SJSA1 (cell line): ENCODE measurements at regions not wholly inside any gene's neighbourhood (a gene's known extent, or its start where the extent isn't known, plus 50 kb on each side); places are given as distances from the start of the nearest gene placed in this dataset.

Experiments
- DNase-seq, 2 experiments: peaks; one replicate each; pipeline ENCODE4 v3.0.0-alpha.2; 2015 to 2020; ENCODE audit warnings: low spot score in 2 of 2, low read depth in 1 of 2
- H3K27ac ChIP-seq: fragments of 250-450 bp; sonication (Bioruptor Pico); 2 replicates; pipeline ENCODE4 v1.5.1; 2020; ENCODE audit warnings: mild to moderate bottlenecking, moderate library complexity
- H3K27me3 ChIP-seq: fragments of 250-450 bp; sonication (Bioruptor Pico); replicated peaks from 2 replicates; pipeline ENCODE4 v1.5.1; 2020; ENCODE audit warnings: mild to moderate bottlenecking, moderate library complexity
- H3K36me3 ChIP-seq: fragments of 250-450 bp; sonication (Bioruptor Pico); 2 replicates; pipeline ENCODE4 v1.5.1; 2020; ENCODE audit warnings: mild to moderate bottlenecking
- H3K4me1 ChIP-seq: fragments of 250-450 bp; sonication (Bioruptor Pico); replicated peaks from 2 replicates; pipeline ENCODE4 v1.6.1; 2021; ENCODE audit warnings: mild to moderate bottlenecking
- H3K4me3 ChIP-seq: fragments of 250-450 bp; sonication (Bioruptor Pico); 2 replicates; pipeline ENCODE4 v1.5.1; 2020; ENCODE audit warnings: mild to moderate bottlenecking
- H3K9me3 ChIP-seq: fragments of 250-450 bp; sonication (Bioruptor Pico); replicated peaks from 2 replicates; pipeline ENCODE4 v1.5.1; 2020; ENCODE audit warnings: mild to moderate bottlenecking

- H3K27ac ChIP-seq = no peak overlapping the region
- H3K4me1 ChIP-seq = no peaks in the 10 kb centered on the region
- H3K36me3 ChIP-seq = no peaks in the 10 kb centered on the region
- H3K9me3 ChIP-seq = no peaks in the 10 kb centered on the region
- H3K4me3 ChIP-seq = no peak overlapping the region
- no peak for DNase-seq
- no peaks in the 10 kb centered on the region for H3K27me3 ChIP-seq
Measured at GRCh38 chr13:105758918-105759860, 776.3 kb downstream of the EFNB2 start.

DNA sequence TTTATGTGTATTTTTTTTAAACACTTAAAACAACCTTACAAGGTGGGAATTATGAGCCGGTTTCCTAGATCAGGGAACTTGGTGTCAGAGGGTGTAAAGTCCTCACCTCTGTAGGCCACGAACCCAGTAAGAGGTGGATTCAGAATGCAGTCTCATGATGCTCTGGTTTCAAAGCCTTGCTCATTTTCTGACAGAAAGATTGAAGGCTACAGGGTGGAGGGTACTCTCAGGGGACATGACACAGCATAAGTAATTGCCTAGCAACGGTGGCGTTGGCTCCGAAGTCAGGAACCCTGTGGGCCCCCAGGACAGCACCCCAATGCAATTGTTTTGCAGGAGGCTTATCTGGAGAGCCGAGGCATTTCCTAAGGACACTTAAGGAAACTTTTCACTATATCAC, 794.7 kb downstream of the EFNB2 start:
- no peak overlapping the region for H3K4me3 ChIP-seq
- no peak overlapping the region for H3K27ac ChIP-seq

DNA sequence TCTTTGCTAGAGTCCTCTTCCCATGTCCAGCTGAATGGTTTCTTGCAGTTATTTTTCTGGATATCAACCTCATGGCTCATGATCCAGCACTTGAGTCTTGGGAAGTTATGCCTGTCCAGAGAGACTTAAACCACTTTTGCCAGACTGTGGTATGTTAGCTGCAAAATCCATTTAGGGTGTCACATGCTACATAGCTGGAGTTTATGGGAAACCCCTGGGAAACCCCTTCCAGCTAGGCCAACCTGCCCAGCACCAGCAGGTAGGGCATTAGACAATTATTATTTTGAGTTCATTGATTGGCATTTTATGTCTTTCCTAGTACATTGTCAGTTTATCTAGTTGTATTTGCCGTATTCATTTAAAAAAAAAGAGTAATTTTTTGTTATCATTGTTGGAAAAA, 797.8 kb downstream of the EFNB2 start:
- no peaks in the 10 kb centered on the region for H3K36me3 ChIP-seq
- no peak overlapping the region for H3K27ac ChIP-seq
- no peaks in the 10 kb centered on the region for H3K4me1 ChIP-seq
- 0 out of 2 replicates have a peak, but pooled peaks cover 2% of the 10 kb centered on the region for H3K27me3 ChIP-seq
- DNase-seq = no peak
- H3K9me3 ChIP-seq = no peaks in the 10 kb centered on the region
- H3K4me3 ChIP-seq = no peak overlapping the region

More for the DNA sequence above, 794.7 kb downstream of the EFNB2 start:
- Histone ChIP-seq H3K36me3 (no peaks in the 10 kb centered on the region), H3K4me1 (no peaks in the 10 kb centered on the region), H3K9me3 (no peaks in the 10 kb centered on the region), H3K27me3 (0 out of 2 replicates have a peak, but pooled peaks cover 3% of the 10 kb centered on the region)
- no peak for DNase-seq

GRCh38 chr13:105735281-105735680, 800.2 kb downstream of the EFNB2 start:
- H3K9me3 ChIP-seq = no peaks in the 10 kb centered on the region
- H3K27ac ChIP-seq = no peak overlapping the region
- no peak overlapping the region for H3K4me3 ChIP-seq
- no peaks in the 10 kb centered on the region for H3K4me1 ChIP-seq
- 0 out of 2 replicates have a peak, but pooled peaks cover 2% of the 10 kb centered on the region for H3K27me3 ChIP-seq
- DNase-seq = no peak
- no peaks in the 10 kb centered on the region for H3K36me3 ChIP-seq

- Histone ChIP-seq H3K27ac (no peak overlapping the region), H3K36me3 (no peaks in the 10 kb centered on the region), H3K4me3 (no peak overlapping the region), H3K9me3 (no peaks in the 10 kb centered on the region), H3K4me1 (no peaks in the 10 kb centered on the region), H3K27me3 (0 out of 2 replicates have a peak, but pooled peaks cover 2% of the 10 kb centered on the region)
- no peak for DNase-seq
Measured at GRCh38 chr13:105732806-105733529, 802.5 kb downstream of the EFNB2 start.

GRCh38 chr13:105725887-105726286, 809.6 kb downstream of the EFNB2 start:
- DNase-seq = no peak
- Histone ChIP-seq H3K9me3 (no peaks in the 10 kb centered on the region), H3K4me1 (no peaks in the 10 kb centered on the region), H3K27me3 (no peaks in the 10 kb centered on the region), H3K27ac (no peak overlapping the region), H3K4me3 (no peak overlapping the region), H3K36me3 (no peaks in the 10 kb centered on the region)

GRCh38 chr13:105721016-105721415, 814.4 kb downstream of the EFNB2 start:
- no peak for DNase-seq
- H3K4me1 ChIP-seq = no peaks in the 10 kb centered on the region

GRCh38 chr13:105719859-105720258, 815.6 kb downstream of the EFNB2 start:
- Histone ChIP-seq H3K4me3 (no peak overlapping the region), H3K4me1 (no peaks in the 10 kb centered on the region), H3K9me3 (no peaks in the 10 kb centered on the region), H3K27me3 (no peaks in the 10 kb centered on the region; the same call in 1 of the 2 replicates), H3K27ac (no peak overlapping the region), H3K36me3 (no peaks in the 10 kb centered on the region)
- no peak for DNase-seq

More at GRCh38 chr13:105721016-105721415, 814.4 kb downstream of the EFNB2 start:
- H3K27ac ChIP-seq = no peak overlapping the region
- no peaks in the 10 kb centered on the region for H3K36me3 ChIP-seq
- H3K27me3 ChIP-seq = no peaks in the 10 kb centered on the region
- no peaks in the 10 kb centered on the region for H3K9me3 ChIP-seq
- no peak overlapping the region for H3K4me3 ChIP-seq

GRCh38 chr13:105709181-105709580, 826.3 kb downstream of the EFNB2 start:
- Histone ChIP-seq H3K9me3 (no peaks in the 10 kb centered on the region), H3K36me3 (no peaks in the 10 kb centered on the region), H3K4me3 (no peak overlapping the region), H3K27me3 (no peaks in the 10 kb centered on the region), H3K27ac (no peak overlapping the region), H3K4me1 (no peaks in the 10 kb centered on the region)
- DNase-seq = no peak

- no peak for DNase-seq
- Histone ChIP-seq H3K4me1 (no peaks in the 10 kb centered on the region), H3K9me3 (no peaks in the 10 kb centered on the region), H3K4me3 (no peak overlapping the region), H3K36me3 (no peaks in the 10 kb centered on the region), H3K27me3 (no peaks in the 10 kb centered on the region), H3K27ac (no peak overlapping the region)
Measured at GRCh38 chr13:105703843-105704242, 831.6 kb downstream of the EFNB2 start.

- Histone ChIP-seq H3K4me1 (no peaks in the 10 kb centered on the region), H3K27ac (no peak overlapping the region), H3K27me3 (no peaks in the 10 kb centered on the region), H3K9me3 (no peaks in the 10 kb centered on the region), H3K36me3 (no peaks in the 10 kb centered on the region), H3K4me3 (no peak overlapping the region)
- no peak for DNase-seq
Measured at GRCh38 chr13:105702441-105702840, 833.0 kb downstream of the EFNB2 start.

DNA sequence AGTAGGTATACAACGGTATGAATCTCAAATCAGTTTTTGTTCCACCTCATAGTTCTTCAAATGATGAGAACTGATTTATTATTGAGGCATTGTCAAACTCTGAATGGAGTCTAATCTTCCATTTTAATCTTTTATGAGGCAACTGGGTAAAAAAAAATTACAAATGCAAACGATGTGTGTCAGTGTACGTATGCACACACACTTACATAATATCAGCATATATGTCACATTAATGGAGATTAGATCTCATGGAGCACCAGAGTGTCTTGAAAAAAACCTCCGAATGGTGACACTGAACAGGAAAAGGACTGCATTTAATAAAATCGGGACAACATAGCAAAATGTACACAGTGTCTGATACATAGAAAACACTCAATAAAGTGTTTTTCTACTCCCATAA, 842.7 kb downstream of the EFNB2 start:
- H3K36me3 ChIP-seq = no peaks in the 10 kb centered on the region

DNA sequence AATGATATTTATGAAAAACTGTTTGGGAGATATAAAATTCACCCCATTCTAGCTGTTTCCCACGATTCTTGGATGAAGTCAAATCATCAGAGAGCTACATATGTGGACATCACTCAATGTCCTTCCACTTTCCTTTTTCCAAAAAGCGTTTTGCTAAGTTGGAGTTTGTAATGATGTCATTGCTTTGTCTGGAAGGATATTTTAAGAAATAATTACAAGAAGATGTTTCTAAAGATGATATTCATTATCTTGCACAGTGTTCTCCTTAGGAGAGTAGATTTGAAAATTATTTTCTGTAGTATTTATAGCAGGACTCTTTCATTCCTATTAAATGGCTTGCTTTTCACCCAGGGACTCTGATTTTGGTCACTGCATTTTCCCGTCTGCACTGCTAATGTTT, 851.2 kb downstream of the EFNB2 start:
- Histone ChIP-seq H3K36me3 (no peaks in the 10 kb centered on the region), H3K4me3 (no peak overlapping the region), H3K27ac (no peak overlapping the region), H3K4me1 (no peaks in the 10 kb centered on the region), H3K9me3 (no peaks in the 10 kb centered on the region), H3K27me3 (no peaks in the 10 kb centered on the region)
- no peak for DNase-seq

More for the DNA sequence above, 842.7 kb downstream of the EFNB2 start:
- no peaks in the 10 kb centered on the region for H3K4me1 ChIP-seq
- no peaks in the 10 kb centered on the region for H3K9me3 ChIP-seq
- H3K27me3 ChIP-seq = no peaks in the 10 kb centered on the region; the same call in 1 of the 2 replicates
- no peak overlapping the region for H3K27ac ChIP-seq
- no peak for DNase-seq
- H3K4me3 ChIP-seq = no peak overlapping the region

DNA sequence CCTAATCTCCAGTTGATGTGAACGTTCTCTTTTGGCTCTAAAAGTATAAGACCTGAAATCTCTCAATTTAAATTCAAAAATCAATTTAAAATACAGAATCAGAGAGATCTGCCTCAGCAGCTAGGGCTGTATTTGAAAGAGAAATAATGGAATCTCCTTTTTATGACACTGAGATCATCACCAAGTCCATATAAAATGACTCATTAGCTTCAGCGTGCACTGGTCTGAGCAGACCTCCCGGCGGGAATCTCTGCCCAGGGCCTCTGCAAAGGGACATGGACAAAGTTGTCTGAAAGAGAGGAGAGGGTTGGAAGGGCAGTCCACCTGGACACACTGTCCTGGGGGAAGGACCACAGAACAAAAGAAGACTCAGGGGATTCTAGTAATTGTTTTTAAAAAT, 855.6 kb downstream of the EFNB2 start:
- DNase-seq = no peak
- Histone ChIP-seq H3K27me3 (no peaks in the 10 kb centered on the region), H3K27ac (no peak overlapping the region), H3K4me3 (no peak overlapping the region), H3K4me1 (no peaks in the 10 kb centered on the region), H3K9me3 (no peaks in the 10 kb centered on the region), H3K36me3 (no peaks in the 10 kb centered on the region)
